Lung (tissue), 11 donors: ENCODE measurements at regions not wholly inside any gene's neighbourhood (a gene's known extent, or its start where the extent isn't known, plus 50 kb on each side); places are given as distances from the start of the nearest gene placed in this dataset.

Experiments
- ATAC-seq: fragments of 200-7000 bp; cut with Tn5 transposase; one replicate; pipeline ENCODE4 v1.9.1; 2020; ENCODE audit warnings: moderate number of reproducible peaks; ENCODE audit not compliant: insufficient read depth, low FRiP score
- DNase-seq, 3 donors: peaks; one replicate each; pipeline ENCODE4 v3.0.0-alpha.2; 2013 to 2017
- H3K27ac ChIP-seq, 2 donors: one replicate each; pipeline ENCODE4 v1.5.1; 2013; ENCODE audit warnings: mild to moderate bottlenecking in 2 of 2, moderate library complexity in 2 of 2, control low read depth in 1 of 2, inconsistent platforms in 1 of 2, low read depth in 1 of 2, low read length in 1 of 2
- H3K27me3 ChIP-seq, 3 donors: one replicate each; pipeline ENCODE4 v1.5.1; 2013; ENCODE audit warnings: low read length in 2 of 3; ENCODE audit not compliant: control insufficient read depth in 3 of 3, insufficient read depth in 3 of 3
- H3K36me3 ChIP-seq, 4 donors: one replicate each; pipeline ENCODE4 v1.5.1; 2013; ENCODE audit warnings: low read length in 4 of 4, mild to moderate bottlenecking in 1 of 4, moderate library complexity in 1 of 4; ENCODE audit not compliant: control insufficient read depth in 4 of 4, insufficient read depth in 4 of 4
- H3K4me1 ChIP-seq, 5 donors: one replicate each; pipeline ENCODE4 v1.5.1; 2013; ENCODE audit warnings: low read length in 5 of 5, mild to moderate bottlenecking in 2 of 5, moderate library complexity in 1 of 5; ENCODE audit not compliant: control insufficient read depth in 5 of 5, insufficient read depth in 5 of 5
- H3K4me3 ChIP-seq: one replicate; pipeline ENCODE4 v1.5.1; 2013; ENCODE audit warnings: mild to moderate bottlenecking, control low read depth, moderate library complexity
- H3K9ac ChIP-seq, 2 donors: one replicate each; pipeline ENCODE4 v1.5.1; 2013; ENCODE audit warnings: low read length in 2 of 2, control low read depth in 1 of 2; ENCODE audit not compliant: insufficient read depth in 1 of 2
- H3K9me3 ChIP-seq, 4 donors: one replicate each; pipeline ENCODE4 v1.5.1; 2013; ENCODE audit warnings: low read length in 3 of 4, mild to moderate bottlenecking in 1 of 4, moderate library complexity in 1 of 4; ENCODE audit not compliant: control insufficient read depth in 4 of 4, insufficient read depth in 3 of 4
- CTCF ChIP-seq: IDR thresholded peaks from 2 replicates; pipeline ENCODE4 v1.5.1; 2012; ENCODE audit warnings: mild to moderate bottlenecking; ENCODE audit errors: control extremely low read depth, extremely low read depth
- WGBS, 2 donors: extraction: QIAGEN DNeasy Blood & Tissue Kit; methylation state at CpG; one replicate each; pipeline ENCODE4 v1.1.7; 2013; 5-methylcytosine and 5-hydroxymethylcytosine counted together
- donor health status: control.
- donor health status: control.
- donor health status: Bipolar disorder and iron deficiency.
- donor health status: healthy.
- donor health status: DM: yes; HTN: yes; CAD: no.

DNA sequence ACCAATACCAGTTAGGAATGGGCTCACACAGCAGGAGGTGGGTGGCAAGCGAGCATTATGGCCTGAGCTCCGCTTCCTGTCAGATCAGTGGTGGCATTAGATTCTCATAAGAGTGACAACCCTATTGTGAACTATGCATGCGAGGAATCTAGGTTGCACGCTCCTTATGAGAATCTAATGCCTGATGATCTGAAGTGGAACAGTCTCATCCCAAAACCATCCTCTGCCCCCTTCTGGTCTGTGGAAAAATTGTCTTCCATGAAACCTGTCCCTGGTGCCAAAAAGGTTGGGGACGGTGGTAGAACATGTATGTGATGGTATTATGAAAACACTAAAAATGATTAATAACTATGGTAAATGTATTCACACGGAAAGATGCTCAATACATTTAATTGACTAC lies 99.7 kb upstream of the HIVEP1 start:
- Histone ChIP-seq H3K4me1 (peaks cover 0 to 5% (median 0%) of the 10 kb centered on the region in 5 donors), H3K9me3 (no peaks in the 10 kb centered on the region), H3K27me3 (no peaks in the 10 kb centered on the region), H3K36me3 (no peaks in the 10 kb centered on the region), H3K27ac (no peak overlapping the region), H3K4me3 (no peak overlapping the region), H3K9ac (no peak overlapping the region)
- WGBS, 2 donors: 97% methylated on average over 6 of the region's 6 CpGs
- no peak for DNase-seq
- no peak for TF ChIP-seq CTCF
- ATAC-seq: no peak

GRCh38 chr6:11911538-11911937 lies 100.6 kb upstream of the HIVEP1 start:
- TF ChIP-seq CTCF: no peak
- no peaks in the 10 kb centered on the region for H3K9me3 ChIP-seq
- no peaks in the 10 kb centered on the region for H3K36me3 ChIP-seq
- WGBS, 2 donors: 30 to 65% methylated on average over 1 of the region's 1 CpG
- ATAC-seq: no peak
- DNase-seq: no peak
- no peak overlapping the region for H3K4me3 ChIP-seq
- no peaks in the 10 kb centered on the region for H3K27me3 ChIP-seq
- no peak overlapping the region for H3K9ac ChIP-seq
- peaks cover 0 to 5% (median 0%) of the 10 kb centered on the region in 5 donors for H3K4me1 ChIP-seq
- H3K27ac ChIP-seq: no peak overlapping the region

GRCh38 chr6:11909696-11910132 lies 102.4 kb upstream of the HIVEP1 start:
- peaks cover 0 to 5% (median 0%) of the 10 kb centered on the region in 5 donors for H3K4me1 ChIP-seq
- WGBS, 2 donors: 87 to 91% methylated on average over 7 of the region's 7 CpGs
- H3K27ac ChIP-seq: no peak overlapping the region
- DNase-seq (no peak), ATAC-seq (no peak)
- no peak for TF ChIP-seq CTCF
- no peaks in the 10 kb centered on the region for H3K9me3 ChIP-seq
- H3K9ac ChIP-seq: no peak overlapping the region
- no peaks in the 10 kb centered on the region for H3K36me3 ChIP-seq
- no peaks in the 10 kb centered on the region for H3K27me3 ChIP-seq
- no peak overlapping the region for H3K4me3 ChIP-seq

GRCh38 chr6:11908436-11909105 lies 103.5 kb upstream of the HIVEP1 start:
- ATAC-seq (no peak), DNase-seq (peak in 2 of 3 donors; percentile 46 to 63)
- Histone ChIP-seq H3K9ac (no peak overlapping the region), H3K4me1 (peaks cover 0 to 5% (median 0%) of the 10 kb centered on the region in 5 donors), H3K36me3 (no peaks in the 10 kb centered on the region), H3K4me3 (no peak overlapping the region), H3K27me3 (no peaks in the 10 kb centered on the region), H3K9me3 (no peaks in the 10 kb centered on the region), H3K27ac (no peak overlapping the region)
- no peak for TF ChIP-seq CTCF
- WGBS, 2 donors: 81 to 93% methylated on average over 2 of the region's 2 CpGs
